ENCODE measurements at regions not wholly inside any gene's neighbourhood (a gene's known extent, or its start where the extent isn't known, plus 50 kb on each side); places are given as distances from the start of the nearest gene placed in this dataset.

DNA sequence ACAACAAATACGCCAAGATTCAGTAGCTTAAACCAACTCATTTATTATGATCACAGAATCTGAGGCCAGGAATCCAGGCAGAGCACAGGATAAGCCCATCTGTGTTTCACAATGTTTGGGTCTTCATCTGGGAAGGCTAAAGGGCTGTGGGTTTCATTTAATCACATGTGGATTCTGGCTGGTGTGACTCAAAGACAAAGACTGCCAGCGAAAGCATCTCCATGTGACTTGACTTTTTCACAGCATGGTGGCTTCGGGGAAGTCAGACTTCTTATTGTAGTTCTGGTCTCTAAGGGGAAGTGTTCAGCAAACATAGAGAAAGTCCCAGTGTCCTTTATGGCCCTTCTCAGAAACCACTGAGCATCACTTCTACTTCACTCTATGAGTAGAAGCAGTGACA is 1014.4 kb upstream of the GOT2 start:
- Histone ChIP-seq H3K36me3 (ENCODE audit: low read depth) (no peaks in the 10 kb centered on the region), H3K4me3 (no peak overlapping the region), H4K20me1 (ENCODE audit: insufficient read depth) (no peaks in the 10 kb centered on the region), H3K9me3 (ENCODE audit: insufficient read depth, low read depth) (no peaks in the 10 kb centered on the region), H3K9me2 (ENCODE audit: insufficient read depth) (no peaks in the 10 kb centered on the region), H3K79me2 (ENCODE audit: low read depth) (no peaks in the 10 kb centered on the region), H3K27me3 (ENCODE audit: insufficient read depth, low read depth) (no peaks in the 10 kb centered on the region), H2AFZ (no peak overlapping the region), H3K27ac (no peak overlapping the region), H3K4me2 (no peak overlapping the region), H3K4me1 (replicated peaks; ENCODE audit: insufficient read depth) (no peaks in the 10 kb centered on the region), H3F3A (ENCODE audit: insufficient read depth, low read depth) (no peaks in the 10 kb centered on the region)
- CTCF ChIA-PET: no interaction called here
- intact Hi-C loops (cut with micrococcal nuclease; ENCODE audit: unreplicated experiment): no loop called here
- no TSS peak for BruUV-seq (replicated peaks)
- DNase-seq: no peak
- no peak for TF ChIP-seq EZH2 (IDR thresholded peaks at IDR 0.05; ENCODE audit: low read depth)
- TF ChIP-seq, protein P1, sequence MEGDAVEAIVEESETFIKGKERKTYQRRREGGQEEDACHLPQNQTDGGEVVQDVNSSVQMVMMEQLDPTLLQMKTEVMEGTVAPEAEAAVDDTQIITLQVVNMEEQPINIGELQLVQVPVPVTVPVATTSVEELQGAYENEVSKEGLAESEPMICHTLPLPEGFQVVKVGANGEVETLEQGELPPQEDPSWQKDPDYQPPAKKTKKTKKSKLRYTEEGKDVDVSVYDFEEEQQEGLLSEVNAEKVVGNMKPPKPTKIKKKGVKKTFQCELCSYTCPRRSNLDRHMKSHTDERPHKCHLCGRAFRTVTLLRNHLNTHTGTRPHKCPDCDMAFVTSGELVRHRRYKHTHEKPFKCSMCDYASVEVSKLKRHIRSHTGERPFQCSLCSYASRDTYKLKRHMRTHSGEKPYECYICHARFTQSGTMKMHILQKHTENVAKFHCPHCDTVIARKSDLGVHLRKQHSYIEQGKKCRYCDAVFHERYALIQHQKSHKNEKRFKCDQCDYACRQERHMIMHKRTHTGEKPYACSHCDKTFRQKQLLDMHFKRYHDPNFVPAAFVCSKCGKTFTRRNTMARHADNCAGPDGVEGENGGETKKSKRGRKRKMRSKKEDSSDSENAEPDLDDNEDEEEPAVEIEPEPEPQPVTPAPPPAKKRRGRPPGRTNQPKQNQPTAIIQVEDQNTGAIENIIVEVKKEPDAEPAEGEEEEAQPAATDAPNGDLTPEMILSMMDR (conservative IDR thresholded peaks at IDR 0.05): no peak
- POLR2A ChIA-PET (ENCODE audit: unreplicated experiment): no interaction called here

DNA sequence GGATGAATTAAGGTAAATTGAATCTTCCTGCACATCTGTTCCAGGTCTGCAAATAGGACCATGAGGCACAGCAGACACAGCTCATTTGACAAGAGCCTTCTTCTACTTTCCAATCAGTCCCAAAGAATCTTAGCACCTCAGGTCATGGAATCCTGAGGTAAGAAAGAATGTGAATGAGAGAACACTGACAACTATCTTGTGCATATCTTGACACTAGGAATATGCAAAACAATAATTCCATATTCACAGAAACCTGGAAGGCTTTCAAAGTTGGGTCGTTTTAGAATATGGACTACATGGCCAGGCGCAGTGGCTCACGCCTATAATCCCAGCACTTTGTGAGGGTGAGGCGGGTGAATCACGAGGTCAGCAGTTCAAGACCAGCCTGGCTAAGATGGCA is 1009.4 kb upstream of the GOT2 start:
- H3K4me2 ChIP-seq: no peak overlapping the region
- ChIA-PET POLR2A (ENCODE audit: unreplicated experiment) (no interaction called here), CTCF (no interaction called here)
- H2AFZ ChIP-seq: no peak overlapping the region
- DNase-seq: no peak
- no peaks in the 10 kb centered on the region for H3F3A ChIP-seq (ENCODE audit: insufficient read depth, low read depth)
- H3K79me2 ChIP-seq (ENCODE audit: low read depth): no peaks in the 10 kb centered on the region
- no peaks in the 10 kb centered on the region for H3K9me3 ChIP-seq (ENCODE audit: insufficient read depth, low read depth)
- no TSS peak for BruUV-seq (replicated peaks)
- intact Hi-C loops (cut with micrococcal nuclease; ENCODE audit: unreplicated experiment): no loop called here
- H3K9me2 ChIP-seq (ENCODE audit: insufficient read depth): no peaks in the 10 kb centered on the region
- H3K27me3 ChIP-seq (ENCODE audit: insufficient read depth, low read depth): no peaks in the 10 kb centered on the region
- no peak overlapping the region for H3K4me3 ChIP-seq
- no peaks in the 10 kb centered on the region for H3K4me1 ChIP-seq (replicated peaks; ENCODE audit: insufficient read depth)
- TF ChIP-seq, protein P1 (conservative IDR thresholded peaks at IDR 0.05): no peak
- no peak for TF ChIP-seq EZH2 (IDR thresholded peaks at IDR 0.05; ENCODE audit: low read depth)
- H3K27ac ChIP-seq: no peak overlapping the region
- no peaks in the 10 kb centered on the region for H3K36me3 ChIP-seq (ENCODE audit: low read depth)
- H4K20me1 ChIP-seq (ENCODE audit: insufficient read depth): no peaks in the 10 kb centered on the region

DNA sequence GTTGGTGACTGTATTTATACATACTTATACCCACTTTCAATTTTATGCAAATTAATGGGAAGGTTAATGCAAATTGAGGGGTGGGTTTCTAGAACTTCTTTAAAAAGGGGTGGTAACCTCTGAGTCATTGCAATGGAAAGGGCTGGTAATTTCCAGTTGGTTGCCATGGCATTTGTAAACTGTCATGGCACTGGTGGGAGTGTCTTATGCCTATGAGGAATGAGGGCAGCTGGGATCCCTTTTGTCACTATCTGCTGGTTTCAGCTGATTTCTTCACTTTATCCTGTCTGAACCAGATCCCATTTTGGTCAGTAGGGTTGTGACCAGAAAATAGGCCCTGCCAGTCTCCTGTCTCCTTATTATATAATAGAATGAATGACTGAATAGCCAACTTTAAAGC is 1006.7 kb upstream of the GOT2 start:
- Histone ChIP-seq H3K27me3 (ENCODE audit: insufficient read depth, low read depth) (no peaks in the 10 kb centered on the region), H3K4me3 (no peak overlapping the region), H3K9me2 (ENCODE audit: insufficient read depth) (no peaks in the 10 kb centered on the region), H3K4me1 (replicated peaks; ENCODE audit: insufficient read depth) (no peaks in the 10 kb centered on the region), H3F3A (ENCODE audit: insufficient read depth, low read depth) (no peaks in the 10 kb centered on the region), H4K20me1 (ENCODE audit: insufficient read depth) (no peaks in the 10 kb centered on the region), H3K4me2 (no peak overlapping the region), H3K79me2 (ENCODE audit: low read depth) (no peaks in the 10 kb centered on the region), H3K9me3 (ENCODE audit: insufficient read depth, low read depth) (no peaks in the 10 kb centered on the region), H3K27ac (no peak overlapping the region), H3K36me3 (ENCODE audit: low read depth) (no peaks in the 10 kb centered on the region), H2AFZ (no peak overlapping the region)
- ChIA-PET POLR2A (ENCODE audit: unreplicated experiment) (no interaction called here), CTCF (no interaction called here)
- BruUV-seq (replicated peaks): no TSS peak
- no peak for DNase-seq
- TF ChIP-seq, protein P1 (conservative IDR thresholded peaks at IDR 0.05): no peak
- no peak for TF ChIP-seq EZH2 (IDR thresholded peaks at IDR 0.05; ENCODE audit: low read depth)
- intact Hi-C loops (cut with micrococcal nuclease; ENCODE audit: unreplicated experiment): no loop called here

All from PC-9 (cell line).